GM19463 (cell line): ENCODE measurements at regions not wholly inside any gene's neighbourhood (a gene's known extent, or its start where the extent isn't known, plus 50 kb on each side); places are given as distances from the start of the nearest gene placed in this dataset.
"Not testable (repeated sequence)": the region's sequence is repeated elsewhere in the genome, so short reads cannot be mapped to it uniquely, and the experiment has no call there.

ENCODE experiments used
- ATAC-seq: cut with Tn5 transposase; IDR thresholded peaks from one replicate; pipeline ENCODE4 v1.9.1; 2021; ENCODE audit warnings: mild to moderate bottlenecking, moderate library complexity; ENCODE audit not compliant: unreplicated experiment

DNA sequence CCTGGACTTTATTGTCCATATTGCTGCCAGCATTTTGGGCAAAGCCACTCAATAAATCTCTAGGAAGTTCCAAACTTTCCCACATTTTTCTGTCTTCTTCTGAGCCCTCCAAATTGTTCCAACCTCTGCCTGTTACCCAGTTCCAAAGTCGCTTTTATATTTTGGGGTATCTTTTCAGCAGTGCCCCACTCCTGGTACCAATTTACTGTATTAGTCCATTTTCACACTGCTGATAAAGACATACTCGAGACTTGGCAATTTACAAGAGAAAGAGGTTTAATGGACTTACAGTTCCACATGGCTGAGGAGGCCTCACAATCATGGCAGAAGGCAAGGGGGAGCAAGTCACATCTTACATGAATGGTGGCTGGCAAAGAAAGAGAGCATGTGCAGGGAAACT, 53.4 kb downstream of the AHSP start:
- ATAC-seq, result not testable (repeated sequence)

DNA sequence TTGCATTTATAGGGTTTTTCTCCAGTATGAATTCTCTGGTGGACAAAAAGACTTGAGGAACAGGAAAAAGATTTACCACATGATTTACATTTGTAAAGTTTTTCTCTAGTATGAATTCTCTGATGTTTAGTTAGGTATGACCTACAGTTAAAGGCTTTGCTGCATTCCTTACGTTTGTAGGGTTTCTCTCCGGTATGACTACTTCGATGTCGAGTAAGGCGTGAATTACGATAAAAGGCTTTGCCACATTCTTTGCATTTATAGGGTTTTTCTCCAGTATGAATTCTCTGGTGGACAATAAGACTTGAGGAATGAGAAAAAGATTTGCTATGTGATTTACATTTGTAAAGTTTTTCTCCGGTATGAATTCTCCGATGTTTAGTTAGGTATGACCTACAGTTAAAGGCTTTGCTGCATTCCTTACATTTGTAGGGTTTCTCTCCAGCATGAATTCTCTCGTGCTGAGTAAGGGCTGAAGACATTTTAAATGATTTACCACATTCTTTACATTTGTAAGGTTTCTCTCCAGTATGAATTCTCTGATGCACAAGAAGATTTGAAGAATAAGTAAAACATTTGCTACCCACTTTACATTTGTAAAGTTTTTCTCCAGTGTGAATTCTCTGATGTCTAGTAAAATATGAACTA, 74.2 kb downstream of the AHSP start:
- not testable (repeated sequence) for ATAC-seq

DNA sequence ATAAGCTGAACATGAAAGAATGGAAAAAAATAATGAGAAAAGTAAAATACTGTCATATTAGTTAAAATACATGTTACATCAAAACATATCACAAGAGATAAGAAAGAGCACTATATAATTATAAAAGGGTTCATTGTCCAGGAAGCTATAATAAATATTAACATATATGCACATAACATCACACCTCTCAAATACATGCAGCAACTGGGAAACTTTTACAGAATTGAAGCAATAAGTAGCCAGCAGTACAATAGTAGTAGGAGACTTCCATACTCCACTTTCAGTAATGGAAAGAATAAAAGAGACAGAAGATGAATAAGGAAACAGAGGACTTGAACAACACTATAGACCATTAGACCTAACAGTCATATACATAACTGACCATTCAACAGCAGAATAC, 90.4 kb downstream of the AHSP start:
- no peak for ATAC-seq

DNA sequence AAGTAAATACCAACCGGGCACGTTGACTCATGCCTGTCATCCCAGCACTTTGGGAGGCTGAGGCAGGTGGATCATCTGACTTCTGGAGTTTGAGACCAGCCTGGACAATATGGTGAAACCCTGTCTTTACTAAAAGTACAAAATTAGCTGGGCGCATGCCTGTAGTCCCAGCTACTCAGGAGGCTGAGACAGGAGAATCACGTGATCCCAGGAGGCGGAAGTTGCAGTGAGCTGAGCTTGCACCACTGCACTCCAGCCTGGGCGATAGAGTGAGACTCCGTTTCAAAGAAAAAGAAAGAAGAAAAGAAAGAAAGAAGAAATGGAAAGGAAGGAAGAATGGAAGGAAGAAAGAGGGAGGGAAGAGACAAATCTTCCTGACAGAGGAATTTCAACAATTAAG, 108.7 kb downstream of the AHSP start:
- no peak for ATAC-seq

DNA sequence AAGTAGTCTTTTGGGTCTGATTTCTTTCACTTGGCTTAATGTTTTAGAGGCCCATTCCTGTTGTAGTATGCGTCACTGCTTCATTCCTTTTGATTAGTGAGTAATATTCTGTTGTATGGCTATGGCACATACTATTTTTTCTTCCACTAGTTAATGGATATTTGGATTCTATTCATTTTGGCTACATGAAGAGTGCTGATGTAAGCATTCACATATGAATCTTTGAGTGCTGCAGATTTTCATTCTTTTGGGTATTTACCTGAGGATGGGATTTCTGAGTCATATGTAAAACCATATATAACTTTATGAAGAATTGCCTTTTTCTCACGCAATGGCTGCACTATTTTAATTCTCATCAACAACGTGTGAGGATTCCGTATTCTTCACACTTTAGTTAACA, 113.6 kb downstream of the AHSP start:
- ATAC-seq, result no peak

DNA sequence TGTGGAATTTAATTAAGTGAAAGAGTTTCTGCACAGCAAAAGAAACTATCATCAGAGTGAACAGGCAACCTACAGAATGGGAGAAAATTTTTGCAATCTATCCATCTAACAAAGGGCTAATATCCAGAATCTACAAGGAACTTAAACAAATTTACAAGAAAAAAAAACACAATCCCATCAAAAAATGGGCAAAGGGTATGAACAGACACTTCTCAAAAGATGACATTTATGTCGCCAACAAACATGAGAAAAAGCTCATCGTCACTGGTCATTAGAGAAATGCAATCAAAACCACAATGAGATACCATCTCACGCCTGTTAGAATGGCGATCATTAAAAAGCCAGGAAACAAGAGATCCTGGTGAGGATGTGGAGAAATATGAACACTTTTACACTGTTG, 128.0 kb downstream of the AHSP start:
- ATAC-seq, result not testable (repeated sequence)

DNA sequence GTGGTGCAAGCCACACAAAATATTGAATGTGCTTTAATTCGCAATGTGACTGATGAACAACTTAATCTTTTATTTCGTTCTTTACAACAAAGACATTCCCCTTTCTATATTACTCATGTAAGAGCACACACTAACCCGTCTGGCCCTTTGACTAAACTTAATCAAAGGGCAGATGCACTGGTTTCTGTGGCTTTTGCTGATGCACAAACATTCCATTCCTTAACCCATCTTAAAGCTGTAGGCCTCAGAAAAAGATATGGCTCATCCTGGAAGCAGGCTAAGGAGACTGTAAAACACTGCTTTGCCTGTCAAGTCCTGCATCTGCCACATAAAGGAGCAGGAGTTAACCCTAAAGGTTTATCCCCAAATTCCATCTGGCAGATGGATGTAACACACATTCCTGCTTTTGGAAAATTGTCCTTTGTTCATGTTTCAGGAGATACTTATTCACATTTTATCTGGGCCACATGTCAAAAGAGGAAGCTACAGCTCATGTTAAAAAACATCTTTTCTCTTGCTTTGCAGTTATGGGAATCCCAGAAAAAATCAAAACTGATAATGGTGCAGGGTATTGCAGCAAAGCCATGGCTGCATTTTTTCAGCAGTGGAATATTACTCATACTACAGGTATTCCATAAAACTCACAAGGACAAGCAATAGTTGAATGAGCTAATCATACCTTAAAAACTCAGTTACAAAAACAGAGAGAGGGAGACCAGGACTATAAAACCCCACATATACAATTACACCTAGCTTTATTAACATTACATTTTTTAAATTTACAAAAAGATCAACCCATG, 137.2 kb downstream of the AHSP start:
- no peak for ATAC-seq

DNA sequence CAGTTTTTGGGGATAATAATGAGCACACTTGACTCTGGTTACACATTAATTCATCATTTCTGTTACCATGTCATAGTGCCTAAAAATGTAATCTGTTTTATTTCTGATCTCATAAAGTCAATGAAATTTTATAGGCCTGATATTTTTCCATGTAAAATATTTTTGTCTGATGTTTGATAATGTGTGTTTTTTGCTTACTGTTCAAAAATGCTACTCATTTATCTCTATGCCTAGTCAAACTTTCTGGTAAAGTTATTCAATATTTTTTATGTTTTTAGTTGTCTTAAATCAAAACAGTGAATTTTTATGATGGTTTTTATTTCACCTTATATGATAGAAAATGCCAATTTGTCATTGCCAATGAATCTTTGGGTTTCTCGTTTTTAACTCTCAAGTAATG, 147.0 kb downstream of the AHSP start:
- no peak for ATAC-seq

DNA sequence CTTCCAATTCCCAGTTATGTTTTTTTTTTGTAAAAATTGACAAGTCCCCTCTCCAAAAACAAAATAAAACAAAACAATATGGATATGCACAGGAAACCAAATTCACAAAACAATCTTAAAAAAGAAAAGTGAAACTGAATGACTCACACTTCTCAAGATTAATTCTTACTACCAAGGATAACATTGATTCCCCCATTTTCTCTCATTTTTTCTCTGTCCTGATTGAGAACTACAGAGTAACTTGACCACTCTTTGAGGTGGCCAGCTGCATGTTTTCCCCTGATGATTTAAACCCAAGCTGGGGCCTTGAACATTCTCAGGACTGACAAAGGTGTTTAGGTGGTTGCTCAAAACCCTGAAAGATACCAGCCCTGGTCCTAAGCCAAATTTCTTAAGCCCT, 149.0 kb downstream of the AHSP start:
- ATAC-seq, result no peak

DNA sequence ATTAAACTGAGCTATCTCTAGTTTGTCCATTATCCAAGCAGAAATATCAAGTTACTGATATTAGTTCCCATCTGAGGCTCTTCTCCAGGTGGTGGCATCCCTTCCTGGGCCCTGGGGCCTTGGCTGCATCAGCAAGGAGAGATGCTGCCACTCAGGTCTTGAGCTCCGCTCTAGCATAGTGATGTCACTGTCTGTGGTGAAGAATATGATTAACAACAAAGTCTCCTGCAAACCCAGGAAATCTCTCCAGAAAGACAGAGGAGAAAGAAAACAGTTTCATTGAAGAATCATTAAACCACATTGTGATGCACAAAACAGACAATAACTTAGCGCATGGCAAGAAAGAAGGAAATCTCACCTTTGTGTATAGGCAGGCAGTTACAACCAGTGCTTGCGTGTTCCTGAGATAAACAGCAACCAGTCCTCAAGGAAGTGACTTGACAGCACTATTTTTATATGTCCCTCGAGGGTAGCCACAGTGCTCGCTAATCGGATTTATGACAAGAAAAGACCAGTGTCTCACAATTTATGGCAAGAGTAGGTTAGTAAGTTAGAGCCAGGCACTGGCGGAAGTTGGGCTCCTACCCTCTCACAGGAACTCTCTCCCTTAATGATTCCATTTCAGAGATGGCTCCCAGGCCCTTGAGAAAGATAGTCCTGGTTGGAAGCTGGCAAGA, 151.1 kb downstream of the AHSP start:
- ATAC-seq, result no peak

DNA sequence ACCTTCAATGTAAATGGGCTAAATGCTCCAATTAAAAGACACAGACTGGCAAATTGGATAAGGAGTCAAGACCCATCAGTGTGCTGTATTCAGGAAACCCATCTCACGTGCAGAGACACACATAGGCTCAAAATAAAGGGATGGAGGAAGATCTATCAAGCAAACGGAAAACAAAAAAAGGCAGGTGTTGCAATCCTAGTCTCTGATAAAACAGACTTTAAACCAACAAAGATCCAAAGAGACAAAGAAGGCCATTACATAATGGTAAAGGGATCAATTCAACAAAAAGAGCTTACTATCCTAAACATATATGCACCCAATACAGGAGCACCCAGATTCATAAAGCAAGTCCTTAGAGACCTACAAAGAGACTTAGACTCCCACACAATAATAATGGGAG, 161.6 kb downstream of the AHSP start:
- not testable (repeated sequence) for ATAC-seq

DNA sequence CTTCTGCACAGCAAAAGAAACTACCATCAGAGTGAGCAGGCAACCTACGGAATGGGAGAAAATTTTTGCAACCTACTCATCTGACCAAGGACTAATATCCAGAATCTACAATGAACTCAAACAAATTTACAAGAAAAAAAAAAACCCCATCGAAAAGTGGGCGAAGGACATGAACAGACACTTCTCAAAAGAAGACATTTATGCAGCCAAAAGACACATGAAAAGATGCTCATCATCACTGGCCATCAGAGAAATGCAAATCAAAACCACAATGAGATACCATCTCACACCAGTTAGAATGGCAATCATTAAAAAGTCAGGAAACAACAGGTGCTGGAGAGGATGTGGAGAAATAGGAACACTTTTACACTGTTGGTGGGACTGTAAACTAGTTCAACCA, 164.6 kb downstream of the AHSP start:
- not testable (repeated sequence) for ATAC-seq

DNA sequence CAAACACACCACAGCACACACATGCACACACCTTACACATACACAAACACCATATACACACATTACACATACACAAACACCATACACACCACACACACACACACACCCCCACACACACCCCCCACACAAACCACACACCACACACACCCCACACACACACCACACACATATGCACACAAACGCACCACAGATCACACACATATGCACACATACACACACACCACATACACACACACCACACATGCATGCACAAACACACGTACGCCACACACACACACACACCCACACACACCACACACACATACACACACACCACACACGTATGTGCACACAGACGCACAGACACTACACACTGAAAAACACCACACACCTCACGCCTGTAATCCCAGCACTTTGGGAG, 166.0 kb downstream of the AHSP start:
- no peak for ATAC-seq

DNA sequence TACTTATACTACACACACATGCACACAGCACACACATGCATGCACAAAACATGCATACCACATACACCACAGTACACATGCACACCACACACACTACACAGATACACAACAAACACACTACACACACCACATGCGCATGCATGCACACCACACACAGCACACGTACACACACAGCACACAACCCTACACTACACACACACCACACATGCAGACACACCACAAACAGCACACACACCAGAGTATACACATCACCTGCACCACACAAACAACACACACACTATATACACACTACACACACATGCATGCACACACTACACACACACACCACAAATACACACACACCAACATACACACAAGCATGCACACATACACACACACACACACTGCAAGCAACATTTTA, 166.8 kb downstream of the AHSP start:
- no peak for ATAC-seq

DNA sequence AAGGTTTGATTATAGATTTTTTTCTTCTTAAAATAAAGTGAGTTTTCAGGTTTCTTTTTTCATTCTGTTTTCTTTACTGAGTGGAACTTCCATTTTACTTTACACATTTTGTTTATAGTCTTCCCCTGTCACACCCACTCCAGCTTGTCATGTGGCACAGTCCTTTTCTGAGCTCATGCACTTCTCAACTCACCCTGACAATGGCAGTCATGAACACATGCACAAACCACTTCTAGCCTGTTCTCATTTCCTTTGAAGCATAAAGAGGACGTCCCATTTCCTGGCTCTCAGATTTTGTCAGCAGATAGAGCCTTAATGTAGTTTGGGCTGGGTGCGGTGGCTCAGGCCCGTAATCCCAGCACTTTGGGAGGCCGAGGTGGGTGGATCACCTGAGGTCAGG, 168.0 kb downstream of the AHSP start:
- ATAC-seq, result no peak

DNA sequence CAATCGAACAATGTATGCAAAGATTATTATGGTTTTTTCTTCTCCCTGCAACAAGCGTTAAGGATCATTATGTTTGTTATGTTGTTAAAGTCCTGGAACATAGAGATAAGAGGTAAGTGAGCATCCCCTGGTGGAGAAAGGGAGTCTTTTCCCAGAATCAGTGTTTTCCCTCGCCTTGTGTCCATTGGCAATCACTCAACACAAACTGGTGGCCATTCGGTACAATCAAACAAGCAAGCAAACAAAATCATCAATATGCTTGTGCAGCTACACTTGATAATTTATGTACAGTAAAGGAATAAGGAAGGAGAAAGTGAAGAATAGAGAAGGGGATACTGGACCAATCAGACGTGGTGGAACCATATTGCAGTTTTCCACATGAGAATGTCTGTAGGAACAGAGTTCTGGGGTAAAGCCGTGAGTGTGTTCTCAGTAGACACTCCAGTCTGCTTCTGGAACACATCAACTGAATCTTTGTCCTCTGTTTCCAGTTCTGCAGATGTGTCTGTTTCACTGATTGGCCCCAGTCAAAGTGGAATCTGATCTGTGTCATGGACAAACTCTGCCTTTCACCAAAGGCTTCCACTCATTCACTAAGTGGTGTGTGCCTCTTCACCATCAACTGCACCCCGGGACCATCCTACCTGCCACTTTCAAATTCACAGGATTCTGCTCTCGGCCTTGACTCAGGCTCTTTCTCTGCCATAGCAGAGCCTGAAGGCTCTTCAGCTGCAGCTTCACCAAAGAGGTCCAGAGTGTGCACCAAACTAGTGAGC, 169.5 kb downstream of the AHSP start:
- ATAC-seq, result no peak

DNA sequence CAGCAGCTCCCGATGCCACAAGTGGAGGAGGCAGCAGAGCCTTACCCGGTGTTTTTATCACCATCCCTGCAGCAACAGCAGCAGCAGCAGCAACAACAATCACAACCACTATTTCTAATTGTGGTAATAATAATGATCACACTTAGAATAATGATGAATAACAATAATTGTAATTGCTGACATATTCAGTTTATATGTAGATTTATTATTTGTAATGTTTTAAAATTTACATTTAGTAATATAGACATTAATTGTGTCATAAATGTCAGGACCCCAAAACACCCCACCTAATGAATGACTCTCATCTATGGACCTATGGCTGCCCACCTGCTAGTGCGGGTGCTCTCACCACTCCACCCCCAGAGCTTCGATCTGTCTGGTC, 170.0 kb downstream of the AHSP start:
- no peak for ATAC-seq

DNA sequence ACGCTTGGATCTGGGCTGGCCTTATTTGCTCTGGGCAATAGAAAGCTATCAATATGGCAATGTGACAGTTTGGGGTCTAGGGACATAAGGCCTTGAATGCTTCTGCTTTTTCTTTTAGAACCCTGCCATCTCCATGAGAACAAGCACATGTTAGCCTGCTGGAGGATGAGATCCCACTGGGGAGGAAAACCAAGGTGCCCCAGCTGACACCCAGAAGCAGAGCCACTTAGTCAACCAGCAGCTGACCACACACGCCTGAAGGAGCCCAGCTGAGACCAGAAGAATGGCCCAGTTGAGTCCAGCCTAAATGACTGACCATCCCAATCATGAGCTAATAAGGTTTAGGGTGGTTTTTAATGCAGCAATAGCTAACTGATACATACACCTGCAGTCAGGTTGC, 171.2 kb downstream of the AHSP start:
- no peak for ATAC-seq

DNA sequence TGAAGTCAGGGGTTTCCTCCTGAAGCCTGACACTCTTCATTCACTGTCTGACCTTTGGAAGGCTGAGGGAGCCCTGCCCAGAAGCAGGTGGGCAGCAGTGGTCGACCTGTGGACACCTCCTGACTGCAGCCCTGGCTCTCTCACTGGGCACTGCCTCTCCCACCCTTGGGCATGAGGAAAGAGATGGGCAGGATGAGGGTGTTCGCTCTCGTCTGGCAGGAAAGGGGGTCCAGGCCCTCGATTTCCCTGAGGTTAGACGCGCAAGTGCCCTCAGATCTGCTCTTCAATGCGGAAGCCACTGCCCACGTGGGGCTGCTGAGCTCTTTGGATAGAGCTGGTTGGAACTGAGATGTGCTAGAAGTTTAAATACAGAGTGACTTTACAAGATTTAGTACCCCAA, 171.9 kb downstream of the AHSP start:
- ATAC-seq, result no peak

DNA sequence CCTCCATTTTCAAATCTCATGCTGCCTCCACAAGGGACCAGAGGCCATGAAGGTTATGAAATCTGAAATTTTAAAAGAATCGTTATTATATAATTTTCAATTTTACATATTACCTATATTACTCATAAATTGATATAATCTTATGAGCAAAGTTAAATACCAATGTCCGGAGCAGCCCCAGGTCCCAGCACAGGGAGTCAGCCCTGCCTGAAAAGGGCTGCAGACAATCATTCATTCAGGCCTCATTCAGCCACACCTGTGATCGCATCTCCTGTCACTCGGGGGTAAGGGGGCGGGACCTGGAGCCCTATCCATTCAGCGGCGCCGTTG, 172.5 kb downstream of the AHSP start:
- no peak for ATAC-seq

DNA sequence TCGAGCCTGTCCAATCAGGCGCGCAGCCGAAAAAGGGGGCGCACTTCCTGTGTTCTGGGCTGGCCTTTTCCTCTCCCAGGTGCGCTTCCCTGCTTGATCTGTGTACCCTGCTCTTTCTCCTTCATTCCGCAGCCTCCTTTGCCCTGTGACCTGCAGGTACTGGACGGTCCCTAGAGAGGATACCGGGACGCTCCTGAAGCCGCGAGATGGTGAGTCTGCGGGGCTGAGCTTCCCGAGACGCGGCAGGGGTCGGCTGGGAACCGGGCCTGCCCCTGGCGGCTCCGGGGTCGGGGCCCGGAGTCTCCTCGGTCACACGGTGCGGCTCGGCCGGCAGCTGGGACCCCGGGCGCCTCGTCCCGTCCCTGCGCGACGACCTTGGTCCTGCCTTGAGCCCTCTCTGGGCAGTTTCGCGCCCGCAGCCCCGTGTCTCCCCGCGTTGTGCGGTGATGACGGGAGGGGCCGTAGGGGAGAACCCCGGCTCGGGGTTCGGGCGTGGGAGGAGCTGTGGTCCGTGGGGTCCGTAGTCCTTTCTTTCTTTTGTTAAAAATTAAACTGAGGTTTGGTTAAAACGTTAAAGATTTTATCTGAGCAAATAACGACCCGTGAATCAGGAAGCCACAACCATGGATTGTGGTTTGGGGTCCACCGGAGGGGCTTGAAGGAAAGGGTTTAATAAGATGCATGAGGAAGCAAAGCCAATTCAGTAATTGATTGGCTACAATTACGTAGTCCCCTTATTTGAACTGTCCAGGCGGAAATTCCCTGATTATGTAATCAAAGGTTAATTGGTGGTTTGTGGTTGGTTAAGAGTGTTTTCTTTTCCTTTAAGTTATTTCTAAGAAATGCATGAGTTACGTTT, 172.8 kb upstream of the ZNF267 start:
- ATAC-seq, result peak; percentile 85
